ENCODE measurements at regions not wholly inside any gene's neighbourhood (a gene's known extent, or its start where the extent isn't known, plus 50 kb on each side); places are given as distances from the start of the nearest gene placed in this dataset.

- Histone ChIP-seq H3K36me3 (ENCODE audit: control insufficient read depth in 1 of 2, insufficient read depth in 2 of 2, low read length in 2 of 2) (no peaks in the 10 kb centered on the region), H4K12ac (ENCODE audit: low read depth, low read length) (no peak overlapping the region), H2AK5ac (ENCODE audit: low read length) (no peak overlapping the region), H3K27me3 (ENCODE audit: insufficient read depth, low read length) (no peaks in the 10 kb centered on the region), H2AFZ (ENCODE audit: insufficient read depth, low read length, poor library complexity) (no peak overlapping the region), H2BK12ac (ENCODE audit: low read length) (no peak overlapping the region), H4K91ac (ENCODE audit: low read depth, low read length) (no peak overlapping the region), H3K23ac (ENCODE audit: low read length) (no peak overlapping the region), H3K79me1 (ENCODE audit: low read length) (no peaks in the 10 kb centered on the region), H2BK5ac (ENCODE audit: low read depth, low read length, poor library complexity) (no peak overlapping the region), H4K8ac (ENCODE audit: low read depth, low read length) (no peak overlapping the region), H3K4me3 (ENCODE audit: low read depth, low read length) (no peak overlapping the region), H3K27ac (ENCODE audit: low read depth, low read length) (no peak overlapping the region), H3K9ac (ENCODE audit: low read length) (no peak overlapping the region), H3K14ac (ENCODE audit: low read length) (no peak overlapping the region), H3K79me2 (ENCODE audit: control insufficient read depth, insufficient read depth, low read length, poor library complexity) (no peaks in the 10 kb centered on the region), H2BK120ac (ENCODE audit: insufficient read depth, low read length, poor library complexity) (no peak overlapping the region), H3K4ac (ENCODE audit: low read depth, low read length) (no peak overlapping the region), H3K9me3 (ENCODE audit: insufficient read depth, low read depth, low read length) (no peaks in the 10 kb centered on the region), H3K18ac (ENCODE audit: low read length) (no peak overlapping the region), H3K4me1 (ENCODE audit: control insufficient read depth in 1 of 2, insufficient read depth in 2 of 2, low read length in 2 of 2) (no peaks in the 10 kb centered on the region), H3K4me2 (ENCODE audit: low read length) (no peak overlapping the region)
- no peak for DNase-seq
- no CpG with 5 or more reads among the region's 11 CpGs for WGBS (ENCODE audit: extremely low coverage, insufficient coverage, insufficient read length)
Observed at GRCh38 chr14:98022541-98023520, 1225.6 kb downstream of the VRK1 start.

DNA sequence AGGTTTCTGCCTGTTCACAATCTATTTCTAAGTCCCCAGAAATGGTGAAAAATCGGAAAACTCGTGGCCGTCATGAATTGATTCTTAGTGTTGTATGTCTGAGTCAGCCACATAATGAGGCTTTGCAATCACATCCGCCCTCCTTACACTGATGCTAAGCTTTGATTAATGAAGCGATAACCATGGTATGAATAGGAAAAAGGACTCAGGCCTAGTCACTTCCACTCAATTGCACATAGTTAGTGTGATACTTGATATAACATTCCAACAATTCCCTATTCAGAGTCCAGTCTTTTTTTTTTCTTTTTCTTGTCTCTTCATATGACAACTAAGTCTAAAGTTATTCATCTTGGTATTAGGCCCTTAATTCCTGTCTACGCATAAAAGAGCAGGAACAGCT lies 1231.0 kb downstream of the VRK1 start:
- no peak overlapping the region for H3K4me3 ChIP-seq (ENCODE audit: low read depth, low read length)

GRCh38 chr14:98035396-98035795 lies 1236.6 kb downstream of the BCL11B start:
- Histone ChIP-seq H3K36me3 (ENCODE audit: control insufficient read depth in 1 of 2, insufficient read depth in 2 of 2, low read length in 2 of 2) (no peaks in the 10 kb centered on the region), H2BK120ac (ENCODE audit: insufficient read depth, low read length, poor library complexity) (no peak overlapping the region), H3K4me3 (ENCODE audit: low read depth, low read length) (no peak overlapping the region), H3K27me3 (ENCODE audit: insufficient read depth, low read length) (no peaks in the 10 kb centered on the region), H3K9ac (ENCODE audit: low read length) (no peak overlapping the region), H3K27ac (ENCODE audit: low read depth, low read length) (no peak overlapping the region), H2AK5ac (ENCODE audit: low read length) (no peak overlapping the region), H3K14ac (ENCODE audit: low read length) (no peak overlapping the region), H4K91ac (ENCODE audit: low read depth, low read length) (no peak overlapping the region), H3K18ac (ENCODE audit: low read length) (no peak overlapping the region), H3K23ac (ENCODE audit: low read length) (no peak overlapping the region), H2BK5ac (ENCODE audit: low read depth, low read length, poor library complexity) (no peak overlapping the region), H4K12ac (ENCODE audit: low read depth, low read length) (no peak overlapping the region), H3K4me2 (ENCODE audit: low read length) (no peak overlapping the region), H3K9me3 (ENCODE audit: insufficient read depth, low read depth, low read length) (peaks cover 1% of the 10 kb centered on the region), H2AFZ (ENCODE audit: insufficient read depth, low read length, poor library complexity) (no peak overlapping the region), H3K4ac (ENCODE audit: low read depth, low read length) (no peak overlapping the region), H4K8ac (ENCODE audit: low read depth, low read length) (no peak overlapping the region), H3K79me1 (ENCODE audit: low read length) (no peaks in the 10 kb centered on the region), H3K79me2 (ENCODE audit: control insufficient read depth, insufficient read depth, low read length, poor library complexity) (no peaks in the 10 kb centered on the region), H2BK12ac (ENCODE audit: low read length) (no peak overlapping the region), H3K4me1 (ENCODE audit: control insufficient read depth in 1 of 2, insufficient read depth in 2 of 2, low read length in 2 of 2) (no peaks in the 10 kb centered on the region)
- WGBS (ENCODE audit: extremely low coverage, insufficient coverage, insufficient read length), result no CpG with 5 or more reads among the region's 4 CpGs
- DNase-seq, result no peak

More for the DNA sequence above, 1231.0 kb downstream of the VRK1 start:
- Histone ChIP-seq H2BK12ac (ENCODE audit: low read length) (no peak overlapping the region), H4K12ac (ENCODE audit: low read depth, low read length) (no peak overlapping the region), H4K8ac (ENCODE audit: low read depth, low read length) (no peak overlapping the region), H2AFZ (ENCODE audit: insufficient read depth, low read length, poor library complexity) (no peak overlapping the region), H2BK120ac (ENCODE audit: insufficient read depth, low read length, poor library complexity) (no peak overlapping the region), H3K4me1 (ENCODE audit: control insufficient read depth in 1 of 2, insufficient read depth in 2 of 2, low read length in 2 of 2) (no peaks in the 10 kb centered on the region), H3K27me3 (ENCODE audit: insufficient read depth, low read length) (no peaks in the 10 kb centered on the region), H3K79me2 (ENCODE audit: control insufficient read depth, insufficient read depth, low read length, poor library complexity) (no peaks in the 10 kb centered on the region), H4K91ac (ENCODE audit: low read depth, low read length) (no peak overlapping the region), H3K27ac (ENCODE audit: low read depth, low read length) (no peak overlapping the region), H3K9me3 (ENCODE audit: insufficient read depth, low read depth, low read length) (no peaks in the 10 kb centered on the region), H2BK5ac (ENCODE audit: low read depth, low read length, poor library complexity) (no peak overlapping the region), H2AK5ac (ENCODE audit: low read length) (no peak overlapping the region), H3K14ac (ENCODE audit: low read length) (no peak overlapping the region), H3K79me1 (ENCODE audit: low read length) (no peaks in the 10 kb centered on the region), H3K4me2 (ENCODE audit: low read length) (no peak overlapping the region), H3K36me3 (ENCODE audit: control insufficient read depth in 1 of 2, insufficient read depth in 2 of 2, low read length in 2 of 2) (no peaks in the 10 kb centered on the region), H3K18ac (ENCODE audit: low read length) (no peak overlapping the region), H3K4ac (ENCODE audit: low read depth, low read length) (no peak overlapping the region), H3K9ac (ENCODE audit: low read length) (no peak overlapping the region), H3K23ac (ENCODE audit: low read length) (no peak overlapping the region)
- WGBS (ENCODE audit: extremely low coverage, insufficient coverage, insufficient read length), result no CpG with 5 or more reads among the region's 6 CpGs
- no peak for DNase-seq

- Histone ChIP-seq H3K18ac (ENCODE audit: low read length) (no peak overlapping the region), H3K4me1 (ENCODE audit: control insufficient read depth in 1 of 2, insufficient read depth in 2 of 2, low read length in 2 of 2) (no peaks in the 10 kb centered on the region), H3K4ac (ENCODE audit: low read depth, low read length) (no peak overlapping the region), H3K9me3 (ENCODE audit: insufficient read depth, low read depth, low read length) (peaks cover 1% of the 10 kb centered on the region), H3K4me2 (ENCODE audit: low read length) (no peak overlapping the region), H2BK120ac (ENCODE audit: insufficient read depth, low read length, poor library complexity) (no peak overlapping the region), H3K4me3 (ENCODE audit: low read depth, low read length) (no peak overlapping the region), H3K9ac (ENCODE audit: low read length) (no peak overlapping the region), H3K36me3 (ENCODE audit: control insufficient read depth in 1 of 2, insufficient read depth in 2 of 2, low read length in 2 of 2) (no peaks in the 10 kb centered on the region), H2AK5ac (ENCODE audit: low read length) (no peak overlapping the region), H2BK12ac (ENCODE audit: low read length) (no peak overlapping the region), H2BK5ac (ENCODE audit: low read depth, low read length, poor library complexity) (no peak overlapping the region), H3K14ac (ENCODE audit: low read length) (no peak overlapping the region), H2AFZ (ENCODE audit: insufficient read depth, low read length, poor library complexity) (no peak overlapping the region), H3K27ac (ENCODE audit: low read depth, low read length) (no peak overlapping the region), H3K23ac (ENCODE audit: low read length) (no peak overlapping the region), H3K79me2 (ENCODE audit: control insufficient read depth, insufficient read depth, low read length, poor library complexity) (no peaks in the 10 kb centered on the region), H3K79me1 (ENCODE audit: low read length) (no peaks in the 10 kb centered on the region), H4K12ac (ENCODE audit: low read depth, low read length) (no peak overlapping the region), H4K91ac (ENCODE audit: low read depth, low read length) (no peak overlapping the region), H4K8ac (ENCODE audit: low read depth, low read length) (no peak overlapping the region), H3K27me3 (ENCODE audit: insufficient read depth, low read length) (no peaks in the 10 kb centered on the region)
- WGBS (ENCODE audit: extremely low coverage, insufficient coverage, insufficient read length), result no CpG with 5 or more reads among the region's 7 CpGs
- DNase-seq, result no peak
Observed at GRCh38 chr14:98037831-98038230, 1234.2 kb downstream of the BCL11B start.
